Cardiac fibroblast (primary cell): ENCODE measurements at regions not wholly inside any gene's neighbourhood (a gene's known extent, or its start where the extent isn't known, plus 50 kb on each side); places are given as distances from the start of the nearest gene placed in this dataset.

Experiments
- DNase-seq, 2 donors: peaks; one replicate each; pipeline versions ENCODE4 v3.0.0 to v3.0.0-alpha.2; 2010; ENCODE audit warnings: low read depth in 2 of 2
- H3K4me3 ChIP-seq, 2 donors: replicated peaks in 1 of 2; 1 replicate in 1 of 2; 2 replicates in 1 of 2; pipeline ENCODE4 v1.5.1; 2011; ENCODE audit warnings: low read depth in 2 of 2, low read length in 2 of 2, mild to moderate bottlenecking in 2 of 2, moderate library complexity in 1 of 2
- CTCF ChIP-seq: IDR thresholded peaks from one replicate; pipeline ENCODE4 v1.5.1; 2011; ENCODE audit warnings: low read depth, mild to moderate bottlenecking, low read length, inconsistent platforms

DNA sequence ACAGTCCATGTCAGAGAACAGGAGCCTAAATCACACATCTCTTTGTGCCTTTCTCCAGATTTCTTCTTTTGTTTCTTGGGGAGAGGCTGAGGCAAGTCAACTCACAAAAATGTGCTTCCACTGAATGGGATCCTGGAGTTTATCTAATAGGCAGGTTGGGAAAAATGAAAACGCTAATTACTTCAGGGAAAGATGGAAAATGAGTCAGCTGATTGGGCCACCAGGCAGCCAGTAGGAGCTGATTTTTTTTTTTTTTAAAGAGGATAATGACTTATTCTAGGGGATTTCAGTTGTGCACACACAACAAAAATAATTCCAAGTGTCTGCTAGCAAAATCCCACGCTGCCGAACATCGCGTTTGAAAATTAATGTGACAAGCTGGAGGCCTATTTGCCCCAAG, 412.8 kb upstream of the ZMIZ1 start:
- no peak overlapping the region for H3K4me3 ChIP-seq
- DNase-seq = no peak
- TF ChIP-seq CTCF = no peak

DNA sequence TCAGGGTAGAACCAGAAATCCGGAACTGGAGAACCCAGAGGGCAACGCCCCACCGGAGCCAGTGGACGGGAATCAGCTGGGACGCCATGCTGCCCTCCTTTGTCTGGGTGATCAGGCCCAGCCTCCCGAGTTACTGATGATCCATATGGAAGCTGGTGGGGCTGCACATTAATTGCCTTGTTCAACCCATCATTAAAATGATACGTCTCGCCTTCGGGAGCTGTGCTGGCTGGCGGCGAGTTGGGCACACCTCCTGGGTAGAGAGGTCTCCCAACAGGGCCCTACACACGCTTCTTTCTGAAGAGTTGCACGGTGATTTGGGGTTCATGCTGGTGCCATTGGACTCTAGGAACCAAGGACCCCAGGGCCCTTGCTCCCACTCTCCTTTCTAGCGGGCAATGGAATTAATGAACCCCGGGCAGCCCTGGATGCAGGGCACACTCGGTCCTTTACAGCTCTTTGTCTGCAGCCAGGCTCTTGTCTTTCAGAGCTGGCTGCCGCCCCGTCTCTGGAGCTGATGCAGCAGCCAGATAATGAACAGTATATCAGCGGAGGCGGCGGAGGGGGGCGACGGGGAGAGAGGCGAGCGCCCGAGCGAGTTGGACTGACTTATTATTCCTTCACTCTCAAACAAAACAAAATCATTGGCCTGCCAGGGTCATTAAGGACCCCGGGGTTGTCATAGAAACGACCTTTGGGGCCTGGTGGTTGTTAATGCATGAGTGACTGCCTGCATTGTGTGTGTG, 412.2 kb upstream of the ZMIZ1 start:
- H3K4me3 ChIP-seq = no peak overlapping the region
- no peak for DNase-seq
- TF ChIP-seq CTCF = no peak

DNA sequence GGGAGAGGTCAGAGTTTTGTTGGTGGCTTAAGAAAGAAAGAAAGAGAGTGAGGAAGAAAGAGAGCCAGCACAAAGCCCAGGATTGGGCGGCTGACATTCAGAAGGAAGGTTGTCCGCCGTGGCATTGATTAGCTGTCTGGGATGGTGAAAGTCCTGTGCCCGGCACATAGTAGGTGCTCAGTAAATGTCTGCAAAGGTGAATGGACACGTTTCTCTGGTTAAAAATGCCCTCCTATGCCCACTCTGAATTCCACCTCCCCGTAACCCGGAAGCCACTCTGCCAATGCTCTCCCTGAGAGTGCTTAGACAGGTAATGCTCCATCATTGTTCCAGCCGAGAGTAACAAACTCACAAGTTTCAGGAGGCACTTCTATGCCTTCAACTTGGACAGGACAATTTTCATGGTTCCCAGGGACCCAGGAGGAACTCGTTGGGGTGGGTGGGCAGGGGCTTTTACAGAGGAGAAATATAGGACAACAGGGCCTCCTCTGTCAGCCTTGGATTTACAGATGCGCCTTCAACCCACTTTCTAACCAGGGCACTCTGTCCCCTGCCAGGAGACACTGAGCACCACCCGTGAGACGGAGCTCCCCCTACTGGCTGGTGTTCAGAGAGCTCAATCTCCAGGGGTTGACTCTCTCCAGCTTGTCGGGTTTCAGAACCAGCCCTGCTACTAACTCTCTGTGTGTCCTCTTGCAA, 411.5 kb upstream of the ZMIZ1 start:
- no peak overlapping the region for H3K4me3 ChIP-seq
- peak; percentile 86 for TF ChIP-seq CTCF
- peak; percentile 64 to 71 for DNase-seq

GRCh38 chr10:78657862-78658165, 411.0 kb upstream of the ZMIZ1 start:
- no peak for TF ChIP-seq CTCF
- DNase-seq = no peak
- H3K4me3 ChIP-seq = no peak overlapping the region

GRCh38 chr10:78658645-78659597, 409.8 kb upstream of the ZMIZ1 start:
- no peak overlapping the region for H3K4me3 ChIP-seq
- DNase-seq = no peak
- TF ChIP-seq CTCF = no peak

- no peak for DNase-seq
- no peak overlapping the region for H3K4me3 ChIP-seq
- no peak for TF ChIP-seq CTCF
Observed at GRCh38 chr10:78659598-78659967, 409.2 kb upstream of the ZMIZ1 start.
